AG09319 (cell line): ENCODE measurements at regions not wholly inside any gene's neighbourhood (a gene's known extent, or its start where the extent isn't known, plus 50 kb on each side); places are given as distances from the start of the nearest gene placed in this dataset.

Experiments used
- DNase-seq: peaks from one replicate; pipeline ENCODE4 v3.0.0-alpha.2; 2010; ENCODE audit warnings: low read depth; ENCODE audit errors: extremely low read depth
- TF ChIP-seq, protein P1 (sequence below): IDR thresholded peaks from 2 replicates; pipeline ENCODE4 v1.5.1; 2011; ENCODE audit warnings: low read depth, mild to moderate bottlenecking, inconsistent platforms, low read length, moderate library complexity

DNA sequence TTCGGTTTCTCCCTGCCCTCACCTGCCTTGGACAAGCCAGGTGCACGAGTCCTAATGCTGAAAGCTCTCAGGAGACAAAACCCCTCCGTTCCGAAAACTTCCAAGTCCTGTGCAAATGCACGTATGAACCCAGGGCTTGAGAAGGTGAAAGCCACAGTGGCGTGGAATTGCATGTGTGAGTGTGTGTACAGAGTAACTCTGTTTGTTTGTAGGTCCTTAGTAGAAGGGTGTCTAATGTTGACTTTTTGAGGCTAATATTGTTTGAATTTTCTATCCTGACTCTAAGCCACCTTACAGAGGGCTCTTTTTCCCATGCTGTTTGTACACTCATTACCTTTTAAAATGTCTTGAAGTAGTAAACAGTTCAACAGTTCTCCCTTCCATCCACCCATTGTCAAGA, 129.1 kb downstream of the FOXA2 start:
- no peak for DNase-seq
- TF ChIP-seq, protein P1, sequence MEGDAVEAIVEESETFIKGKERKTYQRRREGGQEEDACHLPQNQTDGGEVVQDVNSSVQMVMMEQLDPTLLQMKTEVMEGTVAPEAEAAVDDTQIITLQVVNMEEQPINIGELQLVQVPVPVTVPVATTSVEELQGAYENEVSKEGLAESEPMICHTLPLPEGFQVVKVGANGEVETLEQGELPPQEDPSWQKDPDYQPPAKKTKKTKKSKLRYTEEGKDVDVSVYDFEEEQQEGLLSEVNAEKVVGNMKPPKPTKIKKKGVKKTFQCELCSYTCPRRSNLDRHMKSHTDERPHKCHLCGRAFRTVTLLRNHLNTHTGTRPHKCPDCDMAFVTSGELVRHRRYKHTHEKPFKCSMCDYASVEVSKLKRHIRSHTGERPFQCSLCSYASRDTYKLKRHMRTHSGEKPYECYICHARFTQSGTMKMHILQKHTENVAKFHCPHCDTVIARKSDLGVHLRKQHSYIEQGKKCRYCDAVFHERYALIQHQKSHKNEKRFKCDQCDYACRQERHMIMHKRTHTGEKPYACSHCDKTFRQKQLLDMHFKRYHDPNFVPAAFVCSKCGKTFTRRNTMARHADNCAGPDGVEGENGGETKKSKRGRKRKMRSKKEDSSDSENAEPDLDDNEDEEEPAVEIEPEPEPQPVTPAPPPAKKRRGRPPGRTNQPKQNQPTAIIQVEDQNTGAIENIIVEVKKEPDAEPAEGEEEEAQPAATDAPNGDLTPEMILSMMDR: no peak

DNA sequence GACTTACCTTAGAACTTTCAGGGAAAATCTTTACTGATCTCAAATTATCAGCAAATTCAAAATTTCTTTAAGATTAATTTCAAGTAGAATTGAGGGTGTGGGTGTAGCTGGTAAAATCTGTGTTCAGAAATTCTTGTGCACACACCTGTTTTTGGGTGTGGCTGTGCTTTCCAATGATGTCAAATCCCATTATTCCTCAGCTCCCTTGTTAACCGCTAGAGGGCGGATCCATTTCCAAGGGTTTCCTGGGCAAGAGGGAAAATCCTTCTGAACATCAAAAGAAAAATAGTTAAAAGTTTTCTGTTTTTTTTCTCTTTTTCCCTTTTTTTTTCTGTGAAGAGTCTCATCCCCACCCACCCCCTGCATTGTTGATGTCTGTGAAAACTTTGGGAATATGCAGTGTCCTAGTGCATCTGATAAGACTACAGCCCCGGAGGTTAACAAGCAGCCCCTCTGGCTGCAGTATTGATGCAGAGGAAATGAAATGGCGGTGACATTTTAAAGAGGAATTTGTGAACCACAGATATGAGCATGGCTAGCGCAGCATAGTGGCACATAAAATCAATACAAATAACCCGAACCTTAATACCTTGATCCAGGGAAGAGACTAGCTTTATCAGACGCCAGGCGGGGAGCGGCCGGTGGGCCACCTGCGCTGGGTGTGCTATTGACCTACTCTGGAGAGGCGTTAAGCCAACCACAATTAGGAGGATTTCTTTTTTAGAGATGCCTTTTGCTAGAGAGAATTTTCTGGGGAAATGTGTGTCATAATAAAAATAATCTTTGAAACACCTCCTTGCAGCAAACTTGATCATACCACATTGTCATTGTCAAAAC, 130.9 kb downstream of the FOXA2 start:
- DNase-seq: no peak
- TF ChIP-seq, protein P1: peak; percentile 65

DNA sequence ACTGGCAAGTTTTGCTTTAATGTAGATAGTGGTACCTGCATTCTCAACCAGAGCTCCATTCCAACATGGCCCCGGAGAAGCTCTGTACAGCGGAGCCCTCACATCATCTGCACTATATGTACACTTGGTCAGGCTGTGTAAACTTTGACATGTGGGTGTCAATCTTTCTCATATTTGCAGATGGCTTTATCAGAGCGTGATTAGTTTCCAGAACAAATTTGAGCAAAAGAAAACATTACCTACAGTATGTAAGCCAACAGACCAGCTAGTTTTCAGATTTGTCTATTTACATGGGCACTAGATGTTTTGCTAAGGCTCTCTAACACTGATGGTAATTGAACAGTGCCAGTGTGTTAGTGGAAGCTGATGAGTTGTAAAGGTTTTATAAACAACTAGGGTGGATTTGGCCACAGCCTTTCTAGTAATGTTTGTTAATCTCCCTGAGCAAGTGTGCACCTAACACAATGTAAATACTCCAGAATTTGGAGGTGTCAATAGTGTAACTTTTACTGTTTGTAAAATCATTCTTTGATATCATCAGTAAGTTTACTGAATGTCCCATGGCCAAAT, 131.8 kb downstream of the FOXA2 start:
- TF ChIP-seq, protein P1: no peak
- DNase-seq: no peak

DNA sequence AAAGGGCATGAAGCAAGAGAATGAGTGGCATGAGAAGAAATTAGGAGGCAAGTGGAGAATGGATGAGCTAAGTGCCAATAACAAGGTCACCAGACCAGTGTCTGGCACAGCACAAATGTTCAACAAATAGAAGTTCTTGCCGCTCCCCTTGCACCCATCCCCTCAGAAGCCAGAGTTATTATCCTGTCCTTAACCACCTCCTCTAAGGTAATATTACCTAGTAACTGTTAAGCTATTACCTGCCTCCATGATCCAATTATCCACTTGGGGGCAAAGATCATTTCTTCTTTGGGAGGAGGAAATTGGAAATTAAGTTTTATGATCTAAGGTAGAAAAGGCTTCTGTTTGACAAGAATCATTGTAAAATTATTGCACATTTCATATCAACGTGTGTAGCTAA, 133.8 kb downstream of the FOXA2 start:
- TF ChIP-seq, protein P1: no peak
- DNase-seq: no peak

DNA sequence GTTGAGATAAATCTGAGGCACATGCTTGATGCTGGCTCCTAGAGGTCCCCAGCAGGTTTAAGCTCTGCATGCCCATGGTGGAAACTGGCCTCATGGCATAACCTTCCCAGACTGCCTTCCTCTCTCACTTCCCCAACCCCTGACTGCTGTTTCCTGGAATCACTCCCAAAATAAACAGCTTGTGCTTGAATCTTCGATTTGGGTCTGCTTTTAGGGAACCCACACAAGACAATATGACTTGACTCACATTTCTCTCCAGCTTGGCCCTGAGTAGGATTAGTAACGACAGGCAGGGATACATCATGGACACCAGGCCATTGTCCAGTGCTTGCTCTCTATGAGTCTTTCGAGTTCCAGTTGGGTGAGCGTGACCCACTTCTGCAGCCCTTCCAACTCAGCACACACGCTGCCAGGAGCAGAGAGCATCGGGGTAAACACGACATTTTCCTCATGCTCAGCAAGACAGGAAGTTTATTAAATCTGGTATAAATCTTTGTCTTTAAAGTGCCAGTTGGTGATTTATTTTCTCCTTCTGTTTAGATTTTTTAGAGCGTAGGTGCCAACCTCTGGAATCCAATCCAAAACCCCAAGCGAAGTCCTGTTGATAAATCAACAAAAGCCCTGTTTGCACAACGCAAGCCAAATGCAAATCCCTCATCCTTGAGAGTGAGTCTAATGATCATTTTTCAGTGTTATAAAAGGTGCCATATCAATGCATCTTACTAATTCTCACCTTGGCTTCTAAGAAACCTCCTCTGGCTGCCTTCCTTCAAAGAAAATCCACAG, 135.0 kb downstream of the FOXA2 start:
- TF ChIP-seq, protein P1: no peak
- DNase-seq: no peak

DNA sequence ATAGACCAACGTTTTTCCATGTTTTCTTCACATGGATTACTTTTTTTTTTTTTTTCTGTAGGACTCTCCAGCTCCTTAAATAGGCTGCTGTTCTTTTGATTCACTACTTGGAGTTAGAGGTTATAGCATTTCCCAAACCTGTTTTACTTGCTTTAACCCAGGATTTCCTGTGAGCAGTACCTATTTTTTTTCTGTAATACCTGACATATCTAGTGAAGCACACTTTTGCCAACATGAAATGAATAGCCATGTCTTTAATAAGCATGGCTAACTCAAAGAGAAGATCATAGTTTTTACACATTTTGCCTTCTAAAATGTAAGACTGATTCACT, 137.0 kb downstream of the FOXA2 start:
- no peak for DNase-seq
- TF ChIP-seq, protein P1: no peak
